Dedifferentiated amniotic fluid mesenchymal stem cell (primary cell): ENCODE measurements at regions not wholly inside any gene's neighbourhood (a gene's known extent, or its start where the extent isn't known, plus 50 kb on each side); places are given as distances from the start of the nearest gene placed in this dataset.
"Not testable (repeated sequence)": the region's sequence is repeated elsewhere in the genome, so short reads cannot be mapped to it uniquely, and the experiment has no call there.

Experiments used
- DNase-seq: peaks from one replicate; pipeline ENCODE4 v3.0.0-alpha.2; 2016; ENCODE audit errors: extremely low spot score

DNA sequence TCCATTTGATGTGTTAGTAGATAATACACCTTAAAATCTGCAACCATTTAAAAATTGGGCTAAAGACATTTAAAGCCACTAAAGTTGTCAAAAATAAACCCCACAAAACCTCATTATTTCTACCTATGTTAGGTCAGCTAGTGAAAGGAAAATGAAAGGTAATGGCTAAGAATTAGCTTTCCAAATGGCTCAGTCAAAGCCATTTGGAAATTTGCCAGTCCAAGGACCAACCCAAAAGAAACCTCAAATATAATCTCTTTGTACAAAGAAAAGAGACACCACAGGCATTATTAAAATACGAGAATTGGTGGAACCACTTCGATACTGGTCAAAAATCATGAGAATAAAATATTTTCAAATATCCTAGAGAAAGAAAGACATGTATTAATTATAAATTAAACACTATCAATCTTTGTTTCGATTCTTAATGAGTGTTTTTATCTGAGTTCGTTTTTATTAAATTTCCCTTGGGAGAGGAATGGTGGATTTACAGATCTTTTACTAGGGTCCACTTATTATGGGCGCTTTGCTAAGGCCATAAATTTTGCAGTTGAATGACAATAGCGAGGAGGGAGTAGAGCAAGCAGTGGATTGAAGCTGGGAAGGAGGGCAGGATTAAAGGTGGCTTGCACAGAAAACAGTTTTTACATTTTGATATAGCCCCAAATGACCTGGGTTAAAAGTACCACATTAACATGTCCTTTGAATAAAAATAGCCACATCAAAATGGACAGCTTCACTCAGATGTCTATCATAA is 116.8 kb upstream of the SHB start:
- DNase-seq = no peak

DNA sequence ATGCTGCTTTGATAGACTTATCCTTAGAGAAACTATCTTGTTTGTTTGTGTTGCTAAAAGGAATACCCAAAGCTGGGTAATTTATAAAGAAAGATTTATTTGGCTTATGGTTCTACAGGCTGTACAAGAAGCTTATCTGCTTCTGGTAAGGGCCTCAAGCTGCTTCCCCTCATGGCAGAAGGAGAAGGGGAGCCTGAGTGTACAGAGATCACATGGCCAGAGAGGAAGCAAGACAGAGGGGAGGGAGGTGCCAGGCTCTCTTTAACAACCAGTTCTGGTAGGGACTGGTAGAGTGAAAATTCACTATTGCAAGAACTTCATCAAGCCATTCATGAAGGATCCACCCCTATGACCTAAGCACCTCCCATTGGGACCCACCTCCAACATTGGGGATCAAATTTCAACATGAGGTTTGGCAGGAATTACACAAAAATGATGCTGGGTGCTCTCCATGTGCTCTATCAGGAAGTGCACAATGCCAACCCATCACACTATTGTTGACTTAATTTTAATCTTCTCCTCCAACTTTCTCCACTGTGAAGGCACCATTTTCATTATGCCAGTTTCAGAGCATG is 115.1 kb upstream of the SHB start:
- DNase-seq = no peak

GRCh38 chr9:38182321-38182720 is 113.3 kb upstream of the SHB start:
- no peak for DNase-seq

GRCh38 chr9:38181866-38182265 is 112.8 kb upstream of the SHB start:
- DNase-seq = no peak

DNA sequence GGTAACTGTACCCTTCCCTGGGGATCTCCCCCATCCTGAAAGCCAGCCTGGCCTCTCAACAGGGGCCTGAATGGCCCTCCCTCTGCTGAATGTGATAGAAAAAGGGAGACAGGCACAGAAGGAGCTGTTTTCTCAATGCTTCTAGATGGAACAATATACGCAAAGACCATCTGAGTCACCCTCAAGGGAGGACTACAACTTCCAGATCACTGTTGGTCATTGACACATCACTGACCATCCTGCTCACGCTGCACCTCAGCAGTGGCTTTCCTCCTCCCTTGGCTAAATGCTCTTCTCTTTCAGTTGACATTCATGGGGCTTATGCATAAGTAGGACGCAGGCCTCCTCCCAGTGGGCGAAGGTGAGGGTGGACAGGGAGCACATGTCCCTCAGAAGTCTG is 112.2 kb upstream of the SHB start:
- no peak for DNase-seq

- DNase-seq = no peak
Observed at GRCh38 chr9:38180656-38181055, 111.6 kb upstream of the SHB start.

DNA sequence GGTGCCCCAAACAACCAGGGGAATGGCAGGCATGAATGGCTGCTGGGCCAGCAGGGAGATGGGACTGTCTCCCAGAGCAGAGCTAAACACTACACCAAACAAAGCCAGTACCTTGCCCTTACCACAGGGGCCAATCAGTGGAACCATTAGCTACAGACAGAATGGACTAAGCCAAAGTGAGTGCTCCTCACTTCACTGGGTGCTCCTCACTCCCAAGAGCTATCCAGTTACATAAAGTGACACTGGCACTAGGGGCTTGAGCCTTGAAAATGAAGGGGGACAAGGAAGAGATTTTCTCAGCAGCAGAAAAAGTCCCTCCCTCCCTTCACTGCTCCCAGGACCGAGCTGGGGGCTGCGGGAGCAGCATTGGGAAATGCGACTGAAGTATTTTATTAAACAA is 110.9 kb upstream of the SHB start:
- DNase-seq = no peak

- no peak for DNase-seq
Observed at GRCh38 chr9:38178237-38178636, 109.2 kb upstream of the SHB start.

- no peak for DNase-seq
Observed at GRCh38 chr9:38177680-38178079, 108.7 kb upstream of the SHB start.

DNA sequence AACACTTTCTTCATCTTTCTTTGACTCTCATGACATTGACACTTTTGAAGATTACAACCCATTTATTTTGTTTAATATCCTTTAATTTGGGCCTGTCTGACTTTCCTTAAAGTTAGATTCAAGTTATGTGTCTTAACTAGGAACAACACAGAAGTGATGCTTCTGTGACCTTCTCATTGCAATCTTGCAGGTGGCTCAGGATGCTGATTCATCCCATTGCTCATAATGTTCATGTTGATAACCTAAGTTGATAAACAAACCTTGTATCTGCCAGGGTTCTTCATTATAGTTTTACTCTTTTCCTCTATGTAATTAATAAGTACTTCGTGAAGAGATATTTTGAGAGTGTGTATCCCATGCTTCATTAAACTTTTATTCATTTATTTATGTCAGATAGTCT is 107.2 kb upstream of the SHB start:
- no peak for DNase-seq

GRCh38 chr9:38175423-38175822 is 106.4 kb upstream of the SHB start:
- no peak for DNase-seq

DNA sequence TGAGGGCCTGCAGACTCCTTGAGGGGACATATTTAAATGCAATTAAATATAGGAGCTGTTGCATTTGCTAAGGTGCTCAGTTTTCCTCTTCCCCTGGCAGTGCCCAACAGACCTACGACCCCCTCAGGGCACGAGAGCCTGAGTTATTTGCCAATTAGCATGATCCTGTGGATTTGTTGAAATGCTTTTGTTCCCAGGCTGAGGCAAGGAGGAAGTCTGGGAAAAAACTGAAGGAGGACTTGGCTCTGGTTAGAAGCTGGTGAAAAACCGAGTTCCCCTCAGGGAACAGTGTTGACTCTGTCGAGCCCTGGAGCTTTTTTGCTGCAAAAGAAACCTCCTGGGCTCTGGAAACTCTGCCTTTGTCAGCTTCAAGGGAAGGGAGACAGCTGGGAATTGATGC is 103.6 kb upstream of the SHB start:
- no peak for DNase-seq

DNA sequence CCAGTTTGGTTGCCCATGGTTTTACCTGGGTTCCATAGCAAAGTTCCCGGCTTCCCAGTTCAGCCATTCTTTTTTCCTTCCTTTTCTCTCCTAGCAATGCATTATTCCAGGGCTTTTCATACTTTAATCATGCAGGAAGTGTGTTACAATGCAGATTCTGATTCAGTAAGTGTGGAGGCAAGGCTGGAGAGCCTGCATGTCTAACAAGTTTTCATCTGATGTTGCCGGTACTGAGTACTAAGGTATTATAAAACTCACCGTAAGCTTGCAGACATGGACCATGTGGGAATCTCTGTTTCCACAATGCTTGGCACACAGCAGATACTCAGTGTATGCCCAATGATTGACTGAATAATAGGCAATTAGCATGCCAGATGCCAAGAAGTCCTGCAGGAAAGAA is 102.9 kb upstream of the SHB start:
- DNase-seq = no peak

GRCh38 chr9:38171538-38171884 is 102.5 kb upstream of the SHB start:
- DNase-seq = no peak

DNA sequence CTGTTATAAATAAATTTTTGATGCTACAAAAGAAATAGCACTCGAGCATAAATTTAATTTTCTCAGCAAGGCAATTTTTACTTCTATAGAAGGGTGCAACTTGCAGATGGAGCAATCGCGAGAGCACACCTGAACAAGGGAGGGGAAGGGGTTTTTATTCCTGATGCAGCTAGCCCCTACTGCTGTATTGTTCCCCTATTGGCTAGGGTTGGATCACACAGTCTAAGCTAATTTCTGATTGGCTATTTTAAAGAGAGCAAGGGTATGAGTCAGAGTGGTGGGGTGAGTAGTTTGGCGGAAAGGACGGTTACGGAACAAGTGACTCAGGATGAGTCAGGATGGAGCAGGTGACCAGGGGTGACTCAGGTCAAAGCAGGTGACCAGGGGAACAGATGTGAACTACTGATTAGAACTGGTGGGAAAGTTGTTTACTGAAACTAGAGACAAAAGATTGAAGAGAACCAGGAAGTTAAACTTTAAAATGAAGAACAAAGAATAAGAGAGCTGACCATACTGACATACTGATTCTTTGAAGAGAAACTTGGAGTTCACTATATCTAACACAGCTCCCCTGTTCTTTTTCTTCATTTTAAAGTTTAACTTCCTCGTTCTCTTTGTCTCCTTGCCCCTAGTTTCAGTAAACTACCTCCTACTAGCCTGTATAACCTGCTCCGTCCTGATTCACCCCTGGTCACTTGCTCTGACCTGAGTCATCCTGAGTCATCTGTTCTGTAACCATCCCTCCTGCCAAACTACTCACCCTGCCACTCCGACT is 101.9 kb upstream of the SHB start:
- not testable (repeated sequence) for DNase-seq

- not testable (repeated sequence) for DNase-seq
Observed at GRCh38 chr9:38170155-38170554, 101.1 kb upstream of the SHB start.

- no peak for DNase-seq
Observed at GRCh38 chr9:38166501-38166900, 97.5 kb upstream of the SHB start.

GRCh38 chr9:38164659-38165221 is 95.7 kb upstream of the SHB start:
- no peak for DNase-seq

DNA sequence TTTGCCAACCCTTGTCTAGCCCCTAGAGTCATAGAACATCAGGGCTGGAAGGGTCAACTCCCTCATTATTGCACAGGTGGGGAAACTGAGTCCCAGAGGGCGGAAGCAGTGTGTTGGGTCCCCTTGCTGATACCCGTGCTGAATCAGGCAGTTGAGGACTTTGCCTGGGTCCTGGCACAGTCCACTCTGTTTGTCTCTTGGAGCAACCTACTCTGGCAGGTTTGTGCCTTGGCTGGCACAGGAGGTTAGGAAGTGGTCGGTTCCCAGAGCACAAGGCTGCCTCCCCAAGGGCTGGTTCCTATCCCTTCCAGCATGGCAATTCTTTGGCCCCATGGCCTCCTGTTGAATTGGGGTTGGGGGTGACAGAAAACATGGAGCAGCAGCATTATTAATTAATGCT is 94.5 kb upstream of the SHB start:
- DNase-seq = no peak

GRCh38 chr9:38162332-38163211 is 93.5 kb upstream of the SHB start:
- no peak for DNase-seq

- DNase-seq = no peak
Observed at GRCh38 chr9:38160613-38161215, 91.7 kb upstream of the SHB start.
